NCI-H1694 treated with DMSO at 0.1 percent for 48 hours (cell line): ENCODE measurements at regions not wholly inside any gene's neighbourhood (a gene's known extent, or its start where the extent isn't known, plus 50 kb on each side); places are given as distances from the start of the nearest gene placed in this dataset.
"Not testable (repeated sequence)": the region's sequence is repeated elsewhere in the genome, so short reads cannot be mapped to it uniquely, and the experiment has no call there.

ENCODE experiments used
- DNase-seq: peaks from one replicate; lab custom pipeline; 2025; lab: John Stamatoyannopoulos, UW

DNA sequence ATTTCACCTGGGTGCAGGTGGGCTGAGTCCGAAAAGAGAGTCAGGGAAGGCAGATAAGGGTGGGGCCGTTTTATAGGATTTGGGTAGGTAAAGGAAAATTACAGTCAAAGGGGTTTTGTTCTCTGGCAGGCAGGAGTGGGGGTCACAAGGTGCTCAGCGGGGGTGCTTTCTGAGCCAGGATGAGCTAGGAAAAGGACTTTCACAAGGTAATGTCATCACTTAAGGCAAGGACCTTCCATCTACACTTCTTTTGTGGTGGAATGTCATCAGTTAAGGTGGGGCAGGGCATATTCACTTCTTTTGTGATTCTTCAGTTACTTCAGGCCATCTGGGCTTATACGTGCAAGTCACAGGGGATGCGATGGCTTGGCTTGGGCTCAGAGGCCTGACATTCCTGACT is 68.6 kb upstream of the ARG1 start:
- not testable (repeated sequence) for DNase-seq

- DNase-seq: no peak
These were observed 62.9 kb upstream of the ARG1 start for GRCh38 chr6:131510094-131510493.

DNA sequence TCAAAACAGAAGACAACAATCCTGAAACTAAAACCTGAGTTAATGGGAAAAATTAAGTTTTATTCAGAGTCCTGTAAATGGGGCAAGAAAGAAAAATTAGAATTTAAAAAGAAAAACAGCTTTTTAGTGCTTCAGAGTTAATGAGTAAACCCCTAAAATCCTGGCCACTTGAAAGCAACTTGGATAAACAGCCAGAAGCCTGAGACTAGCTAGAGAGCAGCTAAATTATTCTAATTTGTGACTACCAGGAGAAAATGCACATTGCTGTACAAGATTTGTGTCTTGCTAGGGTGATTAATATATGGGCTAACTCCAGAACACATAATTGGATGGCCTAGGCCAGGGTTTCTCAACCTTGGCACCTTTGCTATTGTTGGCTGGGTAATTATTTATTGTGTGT is 62.4 kb upstream of the ARG1 start:
- no peak for DNase-seq

DNA sequence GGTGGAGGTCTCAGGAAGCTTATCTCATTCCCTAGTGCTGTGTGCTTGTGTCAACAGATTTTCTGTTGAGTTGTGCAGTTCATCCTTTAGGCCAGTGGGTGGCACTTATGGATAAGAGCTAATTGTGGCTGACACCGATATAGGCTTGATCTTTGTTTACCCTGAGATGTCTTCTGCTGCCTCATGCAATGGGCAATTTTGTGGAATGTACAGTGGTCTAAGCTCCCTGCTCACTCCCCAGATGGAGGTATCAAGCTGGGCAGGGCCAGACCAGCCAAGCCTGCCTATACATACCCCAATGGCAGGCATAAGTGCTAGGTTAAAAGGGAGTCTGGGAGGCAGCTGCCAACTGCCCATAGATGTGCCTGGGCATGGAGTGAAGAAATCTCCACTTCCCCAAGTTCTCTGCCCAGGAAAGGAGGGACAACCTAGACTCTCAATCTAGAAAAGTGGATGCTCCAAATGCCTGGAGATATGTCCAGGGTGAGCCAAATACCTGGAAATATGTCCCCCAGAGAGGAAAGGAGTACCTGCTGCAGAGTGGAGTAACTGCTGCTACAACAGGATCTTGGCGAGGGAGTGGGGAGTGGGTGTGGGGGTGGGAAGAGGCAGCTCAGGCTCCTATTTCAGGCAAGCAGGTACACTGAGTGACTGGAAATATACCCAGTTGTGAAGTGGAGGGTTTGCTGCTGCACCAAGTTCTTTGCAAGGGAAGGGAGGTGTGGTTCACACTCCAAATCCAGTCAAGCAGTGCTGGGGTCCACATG is 53.2 kb upstream of the ARG1 start:
- peak; percentile 10 for DNase-seq
